Breast epithelium (tissue), 3 donors: ENCODE measurements at regions not wholly inside any gene's neighbourhood (a gene's known extent, or its start where the extent isn't known, plus 50 kb on each side); places are given as distances from the start of the nearest gene placed in this dataset.

ENCODE experiments used
- CTCF ChIP-seq, 3 donors: fragments of 450-650 bp; IDR thresholded peaks; one replicate each; pipeline ENCODE4 v1.5.1; 2016 to 2017; ENCODE audit warnings: antibody characterized with exemption in 3 of 3, mild to moderate bottlenecking in 3 of 3, moderate library complexity in 3 of 3
- POLR2A ChIP-seq: fragments of 450-650 bp; IDR thresholded peaks from one replicate; pipeline ENCODE4 v1.6.1; 2016; ENCODE audit warnings: antibody characterized with exemption, mild to moderate bottlenecking, moderate library complexity

- no peak for TF ChIP-seq CTCF (IDR thresholded peaks at IDR 0.05)
- no peak for TF ChIP-seq POLR2A
Measured at GRCh38 chr13:71055047-71055446, 812.0 kb downstream of the DACH1 start.
